HepG2 (cell line): ENCODE measurements at regions not wholly inside any gene's neighbourhood (a gene's known extent, or its start where the extent isn't known, plus 50 kb on each side); places are given as distances from the start of the nearest gene placed in this dataset.

ENCODE experiments used
- ATAC-seq: fragments of 200-7000 bp; cut with Tn5 transposase; 3 replicates; pipeline ENCODE4 v1.9.1; 2020; ENCODE audit warnings: mild to moderate bottlenecking, moderate library complexity
- BruUV-seq: library from RNA; stranded (reverse); fragments of 400-500 nt; replicated peaks from 2 replicates; lab custom pipeline; 2021; lab: Mats Ljungman, UMichigan
- CTCF ChIA-PET: fragments of 300-600 bp; formaldehyde crosslinking; extraction: SDS; loops from one replicate; lab custom pipeline; 2021; ENCODE audit warnings: low total read pairs, inconsistent platforms, low intra/inter-chr PET ratio; lab: Yijun Ruan, JAX
- POLR2A ChIA-PET: fragments of 350-600 bp; sonication (Branson Sonifier 250); formaldehyde crosslinking; loops from one replicate; lab custom pipeline; 2020; ENCODE audit warnings: antibody characterized with exemption, inconsistent platforms; lab: Yijun Ruan, JAX
- DNase-seq: peaks from one replicate; pipeline ENCODE4 v3.0.0-alpha.2; 2015; ENCODE audit warnings: low spot score
- FAIRE-seq: peaks from 3 replicates; lab custom pipeline; 2011; peaks lifted over from hg19 to GRCh38; lab: Jason Lieb, UNC
- H2AFZ ChIP-seq: one replicate; pipeline ENCODE4 v1.6.1; 2011; ENCODE audit warnings: low read length, inconsistent platforms
- H3K27ac ChIP-seq: fragments of 300-600 bp; 3 replicates; pipeline ENCODE4 v1.8.0; 2011; ENCODE audit warnings: mixed run types, mild to moderate bottlenecking, mixed read lengths, low read length, inconsistent platforms; ENCODE audit not compliant: insufficient read depth; ENCODE audit errors: extremely low read length
- H3K27me3 ChIP-seq, 2 experiments: fragments of 200-600 bp in 1 of 2; 2 replicates in 1 of 2; 3 replicates in 1 of 2; pipeline versions ENCODE4 v1.6.0 to v1.8.0; 2011; ENCODE audit warnings: low read length in 2 of 2, mild to moderate bottlenecking in 2 of 2, moderate library complexity in 2 of 2, inconsistent platforms in 1 of 2; ENCODE audit not compliant: insufficient read depth in 2 of 2, control insufficient read depth in 1 of 2
- H3K36me3 ChIP-seq, 2 experiments: fragments of 200-600 bp in 1 of 2; replicated peaks in 1 of 2; 2 replicates in 1 of 2; 3 replicates in 1 of 2; pipeline versions ENCODE4 v1.5.1 to v1.8.0; 2011; ENCODE audit warnings: low read length in 2 of 2, inconsistent platforms in 1 of 2; ENCODE audit not compliant: insufficient read depth in 2 of 2, control insufficient read depth in 1 of 2
- H3K4me1 ChIP-seq: 2 replicates; pipeline ENCODE4 v1.5.1; 2012; ENCODE audit warnings: low read length, inconsistent platforms; ENCODE audit not compliant: insufficient read depth
- H3K4me2 ChIP-seq: 2 replicates; pipeline ENCODE4 v1.6.0; 2011; ENCODE audit warnings: low read depth, low read length, inconsistent platforms
- H3K4me3 ChIP-seq, 3 experiments: fragments of 200-600 bp in 1 of 3; sonication (generic), shearing (Covaris generic) in 1 of 3; replicated peaks in 1 of 3; 2 replicates each; pipeline ENCODE4 v1.5.1; 2011 to 2016; ENCODE audit warnings: low read length in 3 of 3, inconsistent platforms in 2 of 3, low read depth in 2 of 3, mild to moderate bottlenecking in 2 of 3, control low read depth in 1 of 3, mixed read lengths in 1 of 3; ENCODE audit not compliant: insufficient read depth in 1 of 3
- H3K79me2 ChIP-seq: one replicate; pipeline ENCODE4 v1.6.1; 2011; ENCODE audit warnings: low read length, inconsistent platforms; ENCODE audit not compliant: insufficient read depth
- H3K9ac ChIP-seq: 2 replicates; pipeline ENCODE4 v1.6.0; 2011; ENCODE audit warnings: mild to moderate bottlenecking, low read depth, low read length, inconsistent platforms; ENCODE audit not compliant: insufficient read depth
- H3K9me3 ChIP-seq: 2 replicates; pipeline ENCODE4 v1.5.1; 2012; ENCODE audit warnings: mild to moderate bottlenecking, low read length
- H4K20me1 ChIP-seq: 2 replicates; pipeline ENCODE4 v1.6.0; 2011; ENCODE audit warnings: inconsistent platforms, mild to moderate bottlenecking, low read length, moderate library complexity; ENCODE audit not compliant: insufficient read depth
- HNF4A ChIP-seq: sonication (generic); formaldehyde crosslinking; IDR thresholded peaks from 2 replicates; pipeline ENCODE4 v1.4.0; 2020; ENCODE audit warnings: missing genetic modification reagents
- MIER2 ChIP-seq: IDR thresholded peaks from 2 replicates; pipeline ENCODE4 v1.6.1; 2016; ENCODE audit warnings: missing biosample characterization, missing genetic modification reagents
- PBX2 ChIP-seq: IDR thresholded peaks from 2 replicates; pipeline ENCODE4 v1.6.1; 2016; ENCODE audit warnings: control low read depth
- POGZ ChIP-seq: sonication (generic); formaldehyde crosslinking; IDR thresholded peaks from 2 replicates; pipeline ENCODE4 v1.4.0; 2020; ENCODE audit warnings: mild to moderate bottlenecking, missing genetic modification reagents
- RELA ChIP-seq: sonication (generic); formaldehyde crosslinking; IDR thresholded peaks from 2 replicates; pipeline ENCODE4 v1.4.0; 2020; ENCODE audit warnings: missing genetic modification reagents
- SIN3A ChIP-seq: IDR thresholded peaks from 2 replicates; pipeline ENCODE4 v1.6.1; 2011; ENCODE audit warnings: low read depth, mild to moderate bottlenecking, control low read depth, low read length, borderline replicate concordance
- SP4 ChIP-seq: sonication (generic); formaldehyde crosslinking; IDR thresholded peaks from 2 replicates; pipeline ENCODE4 v1.8.1; 2023; ENCODE audit warnings: mild to moderate bottlenecking, missing genetic modification reagents
- WIZ ChIP-seq: sonication (generic); formaldehyde crosslinking; IDR thresholded peaks from 2 replicates; pipeline ENCODE4 v1.5.1; 2020; ENCODE audit warnings: mild to moderate bottlenecking, missing genetic modification reagents
- ZBTB26 ChIP-seq: IDR thresholded peaks from 2 replicates; pipeline ENCODE4 v1.6.1; 2016; ENCODE audit warnings: missing compliant biosample characterization, missing genetic modification reagents, borderline replicate concordance
- ZFP41 ChIP-seq: sonication (generic); formaldehyde crosslinking; IDR thresholded peaks from 2 replicates; pipeline ENCODE4 v1.4.0; 2020; ENCODE audit warnings: mild to moderate bottlenecking, missing genetic modification reagents, borderline replicate concordance
- ZNF124 ChIP-seq: sonication (generic); formaldehyde crosslinking; IDR thresholded peaks from 2 replicates; pipeline ENCODE4 v1.4.0; 2020; ENCODE audit warnings: missing genetic modification reagents
- ZNF276 ChIP-seq: sonication (generic); formaldehyde crosslinking; IDR thresholded peaks from 2 replicates; pipeline ENCODE4 v1.4.0; 2020; ENCODE audit warnings: mild to moderate bottlenecking, low read depth, missing genetic modification reagents
- ZNF337 ChIP-seq: sonication (generic); formaldehyde crosslinking; IDR thresholded peaks from 2 replicates; pipeline ENCODE4 v1.5.1; 2020; ENCODE audit warnings: missing genetic modification reagents, low read depth, mild to moderate bottlenecking, borderline replicate concordance
- ZNF879 ChIP-seq: sonication (generic); formaldehyde crosslinking; IDR thresholded peaks from 2 replicates; pipeline ENCODE4 v1.8.1; 2023; ENCODE audit warnings: missing genetic modification reagents
- WGBS: methylation state at CpG from one replicate; pipeline ENCODE4 v1.1.6; 2017; ENCODE audit warnings: low lambda C conversion rate; 5-methylcytosine and 5-hydroxymethylcytosine counted together
- in situ Hi-C: cut with HindIII; loops from 2 replicates; pipeline ENCODE4 v1.10.0; 2017; ENCODE audit warnings: low pct_unique_long_range_greater_than_20kb; ENCODE audit not compliant: extremely low pct_ligation_motif_present
- intact Hi-C: fragments of 100-400 bp; cut with micrococcal nuclease; formaldehyde crosslinking; loops from one replicate; pipeline ENCODE4 v1.10.0; 2022; ENCODE audit not compliant: unreplicated experiment

- in situ Hi-C loops (no loop called here), intact Hi-C loops (no loop called here)
- no peak overlapping the region for H3K27ac ChIP-seq
- ChIA-PET CTCF (no interaction called here), POLR2A (no interaction called here)
- no peak overlapping the region for H3K4me2 ChIP-seq
- 10% methylated on average over 2 of the region's 5 CpGs for WGBS
- no peak for FAIRE-seq
- no peaks in the 10 kb centered on the region for H3K9me3 ChIP-seq
- no TSS peak for BruUV-seq
- DNase-seq, result no peak
- H3K79me2 ChIP-seq, result no peaks in the 10 kb centered on the region
- TF ChIP-seq SP4 (CRISPR knock-in tag) (no peak), WIZ (CRISPR knock-in tag) (no peak), ZNF124 (CRISPR knock-in tag) (no peak), ZNF337 (no peak)
- H3K9ac ChIP-seq, result no peak overlapping the region
- ATAC-seq, result no peak
- H3K4me3 ChIP-seq, result no peak overlapping the region
- H4K20me1 ChIP-seq, result no peaks in the 10 kb centered on the region
- H3K27me3 ChIP-seq, result no peaks in the 10 kb centered on the region
- H2AFZ ChIP-seq, result no peak overlapping the region
- H3K4me1 ChIP-seq, result no peaks in the 10 kb centered on the region
- no peaks in the 10 kb centered on the region for H3K36me3 ChIP-seq
Measured at GRCh38 chrX:22430701-22431100, 158.0 kb downstream of the CBLL2 start.

GRCh38 chrX:22433292-22434070 lies 160.8 kb downstream of the CBLL2 start:
- Histone ChIP-seq H3K9ac (no peak overlapping the region), H3K27me3 (no peaks in the 10 kb centered on the region), H3K4me2 (no peak overlapping the region), H4K20me1 (no peaks in the 10 kb centered on the region), H3K79me2 (no peaks in the 10 kb centered on the region), H3K27ac (no peak overlapping the region), H2AFZ (no peak overlapping the region), H3K4me1 (no peaks in the 10 kb centered on the region), H3K9me3 (no peaks in the 10 kb centered on the region), H3K36me3 (no peaks in the 10 kb centered on the region), H3K4me3 (no peak overlapping the region)
- 0% methylated on average over 3 of the region's 12 CpGs for WGBS
- in situ Hi-C loops, result no loop called here
- ChIA-PET POLR2A (no interaction called here), CTCF (no interaction called here)
- intact Hi-C loops, result no loop called here
- ATAC-seq (no peak), FAIRE-seq (no peak), DNase-seq (no peak)
- BruUV-seq, result no TSS peak
- no peak for TF ChIP-seq ZNF124 (CRISPR knock-in tag)
- TF ChIP-seq HNF4A (CRISPR knock-in tag), result no peak
- no peak for TF ChIP-seq ZNF276 (CRISPR knock-in tag)
- TF ChIP-seq ZNF879 (CRISPR knock-in tag), result no peak
- TF ChIP-seq POGZ, result no peak
- TF ChIP-seq PBX2 (CRISPR knock-in tag), result no peak
- no peak for TF ChIP-seq MIER2 (CRISPR knock-in tag)
- no peak for TF ChIP-seq RELA (CRISPR knock-in tag)
- no peak for TF ChIP-seq ZFP41 (CRISPR knock-in tag)
- TF ChIP-seq ZBTB26 (CRISPR knock-in tag), result no peak
- no peak for TF ChIP-seq SIN3A
